ENCODE measurements at regions not wholly inside any gene's neighbourhood (a gene's known extent, or its start where the extent isn't known, plus 50 kb on each side); places are given as distances from the start of the nearest gene placed in this dataset.

- no peak for DNase-seq
- peaks cover 9 to 19% of the 10 kb centered on the region in 2 donors for H3K4me1 Mint-ChIP-seq
- Histone ChIP-seq H3K36me3 (ENCODE audit: control insufficient read depth, insufficient read depth, low read length) (no peaks in the 10 kb centered on the region), H3K4me3 (ENCODE audit: low read length) (no peak overlapping the region), H3K9me3 (ENCODE audit: control insufficient read depth, insufficient read depth, low read length) (no peaks in the 10 kb centered on the region), H3K4me1 (ENCODE audit: control insufficient read depth, insufficient read depth, low read length) (peaks cover 25% of the 10 kb centered on the region), H3K27me3 (ENCODE audit: control insufficient read depth, insufficient read depth, low read length) (no peaks in the 10 kb centered on the region), H3K27ac (ENCODE audit: low read length) (no peak overlapping the region)
- intact Hi-C loops (cut with micrococcal nuclease) = no loop called here
- H3K27ac Mint-ChIP-seq = no peak overlapping the region
- H3K9me3 Mint-ChIP-seq = no peaks in the 10 kb centered on the region
- 81% methylated on average over 4 of the region's 6 CpGs for WGBS (ENCODE audit: insufficient coverage)
- H3K27me3 Mint-ChIP-seq (ENCODE audit: low read depth in 2 of 2) = peaks cover 0 to 8% of the 10 kb centered on the region in 2 donors
- ATAC-seq = no peak
- no peaks in the 10 kb centered on the region for H3K36me3 Mint-ChIP-seq
- TF ChIP-seq CTCF (IDR thresholded peaks at IDR 0.05) = no peak
- no peak overlapping the region for H3K4me3 Mint-ChIP-seq
Measured at GRCh38 chr1:228988664-228989063, 253.4 kb downstream of the RHOU start.

- Histone ChIP-seq H3K9me3 (ENCODE audit: control insufficient read depth, insufficient read depth, low read length) (no peaks in the 10 kb centered on the region), H3K4me1 (ENCODE audit: control insufficient read depth, insufficient read depth, low read length) (peaks cover 25% of the 10 kb centered on the region), H3K27me3 (ENCODE audit: control insufficient read depth, insufficient read depth, low read length) (no peaks in the 10 kb centered on the region), H3K27ac (ENCODE audit: low read length) (no peak overlapping the region), H3K36me3 (ENCODE audit: control insufficient read depth, insufficient read depth, low read length) (no peaks in the 10 kb centered on the region), H3K4me3 (ENCODE audit: low read length) (no peak overlapping the region)
- no peaks in the 10 kb centered on the region for H3K9me3 Mint-ChIP-seq
- 87% methylated on average over 9 of the region's 9 CpGs for WGBS (ENCODE audit: insufficient coverage)
- peaks cover 0 to 8% of the 10 kb centered on the region in 2 donors for H3K27me3 Mint-ChIP-seq (ENCODE audit: low read depth in 2 of 2)
- no peak overlapping the region for H3K4me3 Mint-ChIP-seq
- no peaks in the 10 kb centered on the region for H3K36me3 Mint-ChIP-seq
- ATAC-seq = no peak
- no peak overlapping the region for H3K27ac Mint-ChIP-seq
- intact Hi-C loops (cut with micrococcal nuclease) = no loop called here
- no peak for TF ChIP-seq CTCF (IDR thresholded peaks at IDR 0.05)
- DNase-seq = no peak
- H3K4me1 Mint-ChIP-seq = peaks cover 9 to 19% of the 10 kb centered on the region in 2 donors
Measured at GRCh38 chr1:228989176-228989575, 253.9 kb downstream of the RHOU start.

GRCh38 chr1:228989676-228989991 lies 254.4 kb downstream of the RHOU start:
- no peak overlapping the region for H3K27ac ChIP-seq (ENCODE audit: low read length)
- no peak overlapping the region for H3K27ac Mint-ChIP-seq

More at GRCh38 chr1:228989676-228989991, 254.4 kb downstream of the RHOU start:
- no peak for TF ChIP-seq CTCF (IDR thresholded peaks at IDR 0.05)
- no peak for DNase-seq
- Mint-ChIP-seq H3K36me3 (no peaks in the 10 kb centered on the region), H3K9me3 (no peaks in the 10 kb centered on the region), H3K27me3 (ENCODE audit: low read depth in 2 of 2) (peaks cover 0 to 8% of the 10 kb centered on the region in 2 donors), H3K4me3 (no peak overlapping the region), H3K4me1 (peaks cover 9 to 19% of the 10 kb centered on the region in 2 donors)
- ATAC-seq = no peak
- Histone ChIP-seq H3K36me3 (ENCODE audit: control insufficient read depth, insufficient read depth, low read length) (no peaks in the 10 kb centered on the region), H3K4me3 (ENCODE audit: low read length) (no peak overlapping the region), H3K27me3 (ENCODE audit: control insufficient read depth, insufficient read depth, low read length) (no peaks in the 10 kb centered on the region), H3K4me1 (ENCODE audit: control insufficient read depth, insufficient read depth, low read length) (peaks cover 25% of the 10 kb centered on the region), H3K9me3 (ENCODE audit: control insufficient read depth, insufficient read depth, low read length) (no peaks in the 10 kb centered on the region)
- WGBS (ENCODE audit: insufficient coverage) = 96% methylated on average over 5 of the region's 5 CpGs
- intact Hi-C loops (cut with micrococcal nuclease) = no loop called here
